ENCODE measurements at regions not wholly inside any gene's neighbourhood (a gene's known extent, or its start where the extent isn't known, plus 50 kb on each side); places are given as distances from the start of the nearest gene placed in this dataset.

- no peak for DNase-seq (ENCODE audit: low spot score)
Observed at GRCh38 chr18:46294318-46294717, 190.1 kb downstream of the HAUS1 start.

GRCh38 chr18:46294751-46295150 lies 190.6 kb downstream of the HAUS1 start:
- no peak for DNase-seq (ENCODE audit: low spot score)

GRCh38 chr18:46295416-46295815 lies 191.2 kb downstream of the HAUS1 start:
- DNase-seq (ENCODE audit: low spot score): no peak

GRCh38 chr18:46296656-46297055 lies 192.5 kb downstream of the HAUS1 start:
- DNase-seq (ENCODE audit: low spot score): no peak

- DNase-seq (ENCODE audit: low spot score): no peak
Observed at GRCh38 chr18:46297124-46297523, 192.9 kb downstream of the HAUS1 start.

- no peak for DNase-seq (ENCODE audit: low spot score)
Observed at GRCh38 chr18:46297621-46298020, 193.4 kb downstream of the HAUS1 start.

- DNase-seq (ENCODE audit: low spot score): no peak
Observed at GRCh38 chr18:46298511-46298910, 194.3 kb downstream of the HAUS1 start.

- DNase-seq (ENCODE audit: low spot score): no peak
Observed at GRCh38 chr18:46299465-46300008, 195.4 kb downstream of the HAUS1 start.

- DNase-seq (ENCODE audit: low spot score): no peak
Observed at GRCh38 chr18:46301081-46301480, 196.9 kb downstream of the HAUS1 start.

GRCh38 chr18:46301571-46301970 lies 197.4 kb downstream of the HAUS1 start:
- no peak for DNase-seq (ENCODE audit: low spot score)

GRCh38 chr18:46302528-46303485 lies 198.6 kb downstream of the HAUS1 start:
- no peak for DNase-seq (ENCODE audit: low spot score)

- no peak for DNase-seq (ENCODE audit: low spot score)
Observed at GRCh38 chr18:46310258-46310657, 206.1 kb downstream of the HAUS1 start.

- DNase-seq (ENCODE audit: low spot score): no peak
Observed at GRCh38 chr18:46310675-46311345, 206.6 kb downstream of the HAUS1 start.

- DNase-seq (ENCODE audit: low spot score): no peak
Observed at GRCh38 chr18:46311491-46311890, 207.3 kb downstream of the HAUS1 start.

- DNase-seq (ENCODE audit: low spot score): no peak
Observed at GRCh38 chr18:46312221-46312620, 208.0 kb downstream of the HAUS1 start.

GRCh38 chr18:46313521-46313920 lies 209.3 kb downstream of the HAUS1 start:
- DNase-seq (ENCODE audit: low spot score): no peak

- DNase-seq (ENCODE audit: low spot score): no peak
Observed at GRCh38 chr18:46314011-46314410, 209.8 kb downstream of the HAUS1 start.

GRCh38 chr18:46315161-46315560 lies 211.0 kb downstream of the HAUS1 start:
- no peak for DNase-seq (ENCODE audit: low spot score)

GRCh38 chr18:46318356-46318755 lies 214.2 kb downstream of the HAUS1 start:
- no peak for DNase-seq (ENCODE audit: low spot score)

- no peak for DNase-seq (ENCODE audit: low spot score)
Observed at GRCh38 chr18:46319783-46320182, 215.6 kb downstream of the HAUS1 start.

GRCh38 chr18:46320297-46320696 lies 216.1 kb downstream of the HAUS1 start:
- DNase-seq (ENCODE audit: low spot score): no peak

- DNase-seq (ENCODE audit: low spot score): peak; percentile 19
Observed at GRCh38 chr18:46320928-46321711, 216.9 kb downstream of the HAUS1 start.
